ENCODE measurements at regions not wholly inside any gene's neighbourhood (a gene's known extent, or its start where the extent isn't known, plus 50 kb on each side); places are given as distances from the start of the nearest gene placed in this dataset.

GRCh38 chrX:150192816-150193215, 170.3 kb upstream of the MAMLD1 start:
- in situ Hi-C loops (cut with HindIII; ENCODE audit: low sequenced_read_pairs) = no loop called here
- no peak overlapping the region for H3K4me3 ChIP-seq (ENCODE audit: low read depth, low read length)
- TF ChIP-seq, protein P1, sequence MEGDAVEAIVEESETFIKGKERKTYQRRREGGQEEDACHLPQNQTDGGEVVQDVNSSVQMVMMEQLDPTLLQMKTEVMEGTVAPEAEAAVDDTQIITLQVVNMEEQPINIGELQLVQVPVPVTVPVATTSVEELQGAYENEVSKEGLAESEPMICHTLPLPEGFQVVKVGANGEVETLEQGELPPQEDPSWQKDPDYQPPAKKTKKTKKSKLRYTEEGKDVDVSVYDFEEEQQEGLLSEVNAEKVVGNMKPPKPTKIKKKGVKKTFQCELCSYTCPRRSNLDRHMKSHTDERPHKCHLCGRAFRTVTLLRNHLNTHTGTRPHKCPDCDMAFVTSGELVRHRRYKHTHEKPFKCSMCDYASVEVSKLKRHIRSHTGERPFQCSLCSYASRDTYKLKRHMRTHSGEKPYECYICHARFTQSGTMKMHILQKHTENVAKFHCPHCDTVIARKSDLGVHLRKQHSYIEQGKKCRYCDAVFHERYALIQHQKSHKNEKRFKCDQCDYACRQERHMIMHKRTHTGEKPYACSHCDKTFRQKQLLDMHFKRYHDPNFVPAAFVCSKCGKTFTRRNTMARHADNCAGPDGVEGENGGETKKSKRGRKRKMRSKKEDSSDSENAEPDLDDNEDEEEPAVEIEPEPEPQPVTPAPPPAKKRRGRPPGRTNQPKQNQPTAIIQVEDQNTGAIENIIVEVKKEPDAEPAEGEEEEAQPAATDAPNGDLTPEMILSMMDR (IDR thresholded peaks at IDR 0.05; ENCODE audit: low read depth, low read length, missing control alignments) = no peak
- no peak for DNase-seq (ENCODE audit: low read depth)

GRCh38 chrX:150196285-150196684, 166.8 kb upstream of the MAMLD1 start:
- no peak for DNase-seq (ENCODE audit: low read depth)
- TF ChIP-seq, protein P1 (IDR thresholded peaks at IDR 0.05; ENCODE audit: low read depth, low read length, missing control alignments) = no peak
- in situ Hi-C loops (cut with HindIII; ENCODE audit: low sequenced_read_pairs) = no loop called here
- H3K4me3 ChIP-seq (ENCODE audit: low read depth, low read length) = no peak overlapping the region

DNA sequence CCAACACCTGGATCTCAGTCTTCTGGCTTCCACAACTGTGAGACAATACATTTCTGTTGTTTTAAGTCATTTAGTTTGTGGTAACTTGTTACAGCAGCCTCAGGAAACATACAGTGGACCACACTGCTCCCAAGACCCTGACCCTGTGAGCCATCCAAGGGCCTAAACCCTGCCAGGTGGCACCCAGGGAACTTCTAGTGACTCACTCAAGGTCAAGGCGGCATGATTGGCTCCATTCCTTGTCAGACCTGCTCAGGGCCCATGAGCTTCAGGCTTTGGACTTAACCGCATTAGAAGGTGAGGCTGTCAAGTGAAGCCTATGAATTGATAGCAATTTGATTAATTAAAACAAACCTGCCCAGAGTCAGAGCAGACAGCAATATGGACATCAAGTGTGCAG, 165.7 kb upstream of the MAMLD1 start:
- H3K4me3 ChIP-seq (ENCODE audit: low read depth, low read length) = no peak overlapping the region
- no peak for DNase-seq (ENCODE audit: low read depth)
- in situ Hi-C loops (cut with HindIII; ENCODE audit: low sequenced_read_pairs) = no loop called here
- TF ChIP-seq, protein P1 (IDR thresholded peaks at IDR 0.05; ENCODE audit: low read depth, low read length, missing control alignments) = no peak

DNA sequence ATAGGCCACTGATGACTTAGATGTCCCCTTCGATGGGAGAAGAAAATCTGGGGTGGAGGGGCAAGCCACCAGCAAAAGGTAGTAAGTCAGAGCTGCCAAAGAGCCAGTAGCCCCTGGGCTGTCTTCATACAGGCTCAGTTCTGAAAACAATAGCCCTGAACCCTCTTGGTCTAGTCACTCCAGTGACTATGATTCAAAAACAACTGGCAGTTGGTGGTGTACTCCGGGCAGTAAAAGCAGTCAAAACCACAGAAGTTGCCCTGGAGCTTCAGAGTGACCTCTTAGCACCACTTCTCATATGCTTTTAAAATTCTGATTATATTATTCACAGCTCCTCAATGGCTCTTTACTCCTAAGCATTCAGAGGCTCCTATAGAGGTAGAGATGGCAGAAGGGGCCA, 164.3 kb upstream of the MAMLD1 start:
- in situ Hi-C loops (cut with HindIII; ENCODE audit: low sequenced_read_pairs) = no loop called here
- DNase-seq (ENCODE audit: low read depth) = no peak

GRCh38 chrX:150199181-150199580, 163.9 kb upstream of the MAMLD1 start:
- no peak overlapping the region for H3K4me3 ChIP-seq (ENCODE audit: low read depth, low read length)
- TF ChIP-seq, protein P1 (IDR thresholded peaks at IDR 0.05; ENCODE audit: low read depth, low read length, missing control alignments) = no peak
- in situ Hi-C loops (cut with HindIII; ENCODE audit: low sequenced_read_pairs) = no loop called here
- no peak for DNase-seq (ENCODE audit: low read depth)

More for the DNA sequence above, 164.3 kb upstream of the MAMLD1 start:
- TF ChIP-seq, protein P1 (IDR thresholded peaks at IDR 0.05; ENCODE audit: low read depth, low read length, missing control alignments) = no peak
- no peak overlapping the region for H3K4me3 ChIP-seq (ENCODE audit: low read depth, low read length)

- no peak overlapping the region for H3K4me3 ChIP-seq (ENCODE audit: low read depth, low read length)
- TF ChIP-seq, protein P1 (IDR thresholded peaks at IDR 0.05; ENCODE audit: low read depth, low read length, missing control alignments) = no peak
- in situ Hi-C loops (cut with HindIII; ENCODE audit: low sequenced_read_pairs) = no loop called here
- DNase-seq (ENCODE audit: low read depth) = no peak
These were observed 163.3 kb upstream of the MAMLD1 start for GRCh38 chrX:150199803-150200202.

DNA sequence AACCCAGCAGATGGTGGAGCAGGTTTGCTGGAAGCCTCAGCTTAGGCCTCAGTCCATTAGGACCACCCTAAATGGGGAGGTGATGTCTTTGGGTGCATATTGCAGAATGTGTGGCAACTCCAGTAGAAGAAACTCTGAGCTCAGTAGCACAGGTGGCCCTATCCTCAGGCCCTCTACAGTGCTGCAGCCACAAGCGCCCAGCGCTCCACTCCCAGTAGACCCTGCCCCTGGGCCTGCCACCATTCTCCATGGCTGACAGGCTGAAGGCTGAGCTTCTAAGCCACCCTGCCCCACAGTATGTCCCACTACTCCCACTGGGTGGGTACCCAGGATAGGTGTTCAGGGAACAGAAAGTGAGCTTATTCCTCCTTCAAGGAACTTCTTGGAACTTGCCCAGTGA, 162.8 kb upstream of the MAMLD1 start:
- in situ Hi-C loops (cut with HindIII; ENCODE audit: low sequenced_read_pairs) = no loop called here
- H3K4me3 ChIP-seq (ENCODE audit: low read depth, low read length) = no peak overlapping the region
- DNase-seq (ENCODE audit: low read depth) = no peak
- TF ChIP-seq, protein P1 (IDR thresholded peaks at IDR 0.05; ENCODE audit: low read depth, low read length, missing control alignments) = no peak

All from astrocyte of the cerebellum (primary cell).